ENCODE measurements at regions not wholly inside any gene's neighbourhood (a gene's known extent, or its start where the extent isn't known, plus 50 kb on each side); places are given as distances from the start of the nearest gene placed in this dataset.

DNA sequence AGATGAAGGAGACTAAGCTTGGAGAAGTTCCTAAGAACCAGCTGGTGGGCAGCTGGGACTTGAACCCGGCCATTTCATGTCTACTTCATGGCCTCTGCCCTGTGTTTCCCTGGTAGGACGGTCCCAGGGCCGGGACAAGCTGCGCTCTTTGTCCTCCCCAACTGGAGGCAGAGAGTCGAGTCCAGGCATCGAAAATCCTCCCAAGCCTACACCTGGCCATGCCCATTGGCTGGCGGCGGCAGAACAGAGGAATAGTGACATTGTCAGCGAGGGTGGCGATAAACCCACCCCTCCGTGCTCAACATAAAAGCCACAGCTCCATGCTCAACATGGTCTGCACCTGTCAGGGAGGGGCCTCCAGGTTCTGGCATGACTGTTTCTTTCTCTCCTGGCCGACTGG is 77.7 kb downstream of the RBFOX3 start:
- no peak for ATAC-seq
- Mint-ChIP-seq H3K27ac (no peak overlapping the region), H3K27me3 (peaks cover 12% of the 10 kb centered on the region), H3K4me1 (no peaks in the 10 kb centered on the region), H3K4me3 (no peak overlapping the region), H3K36me3 (ENCODE audit: low read depth) (no peaks in the 10 kb centered on the region), H3K9me3 (no peaks in the 10 kb centered on the region)
- DNase-seq, result no peak

DNA sequence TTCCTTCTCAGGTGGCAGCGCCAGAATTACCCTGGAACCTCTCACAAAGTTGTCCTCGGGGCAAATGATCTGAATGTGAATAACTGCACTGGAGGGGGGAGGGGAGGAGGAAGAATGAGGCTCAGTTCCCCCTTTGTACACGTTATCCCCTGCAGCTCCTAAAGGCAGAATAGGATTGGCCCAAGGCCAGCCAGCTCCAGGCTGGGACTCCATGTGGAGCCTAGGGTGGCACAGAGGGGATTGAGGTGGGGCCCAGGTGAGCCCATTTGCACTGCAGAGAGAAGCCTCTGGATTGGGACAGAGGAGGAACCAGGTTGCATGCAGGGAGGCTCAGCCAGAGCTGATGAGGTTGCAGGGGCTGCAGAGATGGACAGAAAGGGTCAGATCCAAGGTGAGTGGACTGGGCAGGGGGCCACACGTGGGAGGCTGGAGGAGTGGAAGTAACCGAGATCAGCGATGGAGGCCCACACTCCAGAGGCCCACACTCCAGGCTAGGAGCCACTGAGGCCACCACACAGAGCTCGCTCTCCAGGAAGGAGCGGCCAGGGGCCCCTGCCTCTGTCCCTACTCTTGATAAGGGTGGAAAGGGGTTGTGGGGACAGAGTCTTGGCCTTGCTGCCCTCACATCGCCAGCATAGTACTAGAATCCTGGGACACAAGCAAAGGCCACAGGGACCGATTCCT is 78.6 kb downstream of the RBFOX3 start:
- Mint-ChIP-seq H3K4me1 (no peaks in the 10 kb centered on the region), H3K9me3 (no peaks in the 10 kb centered on the region), H3K4me3 (no peak overlapping the region), H3K27me3 (peaks cover 12% of the 10 kb centered on the region), H3K36me3 (ENCODE audit: low read depth) (no peaks in the 10 kb centered on the region), H3K27ac (no peak overlapping the region)
- no peak for ATAC-seq
- DNase-seq, result no peak

DNA sequence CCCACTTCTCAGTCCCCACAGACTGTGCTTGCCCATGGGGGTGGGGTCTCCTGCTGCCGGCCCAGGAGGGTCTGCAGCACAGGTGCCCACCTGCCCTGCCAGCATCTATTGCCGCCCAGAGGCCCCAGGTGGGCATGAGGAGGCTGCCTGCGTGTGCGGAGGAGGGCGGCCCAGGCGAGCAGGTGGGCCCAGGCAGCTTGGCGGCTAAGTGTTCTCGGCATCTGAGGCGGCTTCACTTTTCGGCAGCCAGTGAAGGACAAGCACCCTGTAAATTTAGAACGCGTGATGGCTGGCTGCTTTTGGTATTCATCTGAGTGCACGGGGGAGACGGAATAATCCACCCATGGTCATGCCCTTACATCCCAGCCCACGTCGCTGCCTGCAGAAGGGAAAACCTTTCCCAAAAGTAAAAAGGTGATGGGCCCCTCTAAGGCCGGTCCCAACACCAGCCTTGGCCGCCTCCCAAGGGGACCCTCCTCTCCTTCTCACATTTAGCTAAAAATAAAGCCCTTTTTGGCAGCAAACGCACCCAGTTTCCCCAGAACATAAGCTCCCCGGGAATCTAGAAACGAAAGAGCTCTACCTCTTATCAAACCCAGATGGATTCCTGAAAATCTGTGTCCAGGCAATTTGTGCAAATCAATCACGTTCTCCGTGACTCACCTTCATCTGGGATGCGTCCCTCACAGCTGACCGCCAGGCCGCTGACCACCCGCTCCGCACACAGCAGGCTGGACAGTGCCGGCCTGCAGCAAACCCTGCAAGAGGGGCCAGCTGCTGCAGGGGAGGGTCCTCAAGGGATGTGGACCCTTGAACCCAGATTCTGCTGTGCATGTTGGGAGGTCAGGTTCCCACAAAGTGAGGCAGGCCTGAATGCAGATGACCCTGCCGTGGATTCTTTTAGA is 79.4 kb downstream of the RBFOX3 start:
- Mint-ChIP-seq H3K4me3 (no peak overlapping the region), H3K27ac (no peak overlapping the region), H3K9me3 (no peaks in the 10 kb centered on the region), H3K4me1 (no peaks in the 10 kb centered on the region), H3K27me3 (peaks cover 17% of the 10 kb centered on the region), H3K36me3 (ENCODE audit: low read depth) (no peaks in the 10 kb centered on the region)
- ATAC-seq (no peak), DNase-seq (no peak)

DNA sequence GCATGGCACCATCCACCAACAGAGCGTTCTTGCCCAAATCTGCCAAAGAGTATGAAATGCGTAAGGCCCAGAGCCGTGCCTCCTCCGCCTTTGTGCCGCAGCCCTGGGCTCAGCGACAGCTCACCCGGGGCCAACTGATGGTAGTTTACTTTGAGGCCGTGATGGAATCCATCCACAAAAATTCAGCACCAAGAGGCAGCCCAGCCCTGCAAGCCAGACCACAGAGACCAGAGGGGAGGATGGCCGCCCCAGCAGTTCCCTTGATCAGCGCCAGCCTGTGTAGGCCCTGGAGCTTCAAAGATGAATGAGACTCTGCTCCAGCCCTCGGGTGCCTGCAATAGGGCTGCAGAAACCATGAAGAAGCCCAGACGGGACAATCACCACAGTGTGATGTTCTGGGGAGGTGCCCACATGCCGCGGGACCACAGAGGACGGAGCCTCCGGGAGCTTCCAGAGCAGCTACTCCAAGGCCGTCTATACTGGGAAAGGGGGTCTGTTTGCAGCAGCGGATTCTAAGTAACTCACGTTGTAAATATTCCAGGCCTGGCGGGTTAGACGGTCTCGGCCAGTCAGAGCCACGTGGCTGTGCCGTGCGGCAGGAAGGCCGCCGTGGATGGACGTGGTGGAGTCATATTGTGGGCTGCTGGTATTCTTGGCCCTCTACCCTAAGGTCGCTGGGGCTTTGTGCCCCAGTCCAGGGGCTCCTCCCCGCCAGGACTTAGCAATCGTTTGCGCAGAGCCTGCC is 80.3 kb downstream of the RBFOX3 start:
- Mint-ChIP-seq H3K27ac (no peak overlapping the region), H3K36me3 (ENCODE audit: low read depth) (no peaks in the 10 kb centered on the region), H3K9me3 (no peaks in the 10 kb centered on the region), H3K4me3 (no peak overlapping the region), H3K27me3 (peaks cover 19% of the 10 kb centered on the region), H3K4me1 (no peaks in the 10 kb centered on the region)
- no peak for ATAC-seq
- DNase-seq, result no peak

DNA sequence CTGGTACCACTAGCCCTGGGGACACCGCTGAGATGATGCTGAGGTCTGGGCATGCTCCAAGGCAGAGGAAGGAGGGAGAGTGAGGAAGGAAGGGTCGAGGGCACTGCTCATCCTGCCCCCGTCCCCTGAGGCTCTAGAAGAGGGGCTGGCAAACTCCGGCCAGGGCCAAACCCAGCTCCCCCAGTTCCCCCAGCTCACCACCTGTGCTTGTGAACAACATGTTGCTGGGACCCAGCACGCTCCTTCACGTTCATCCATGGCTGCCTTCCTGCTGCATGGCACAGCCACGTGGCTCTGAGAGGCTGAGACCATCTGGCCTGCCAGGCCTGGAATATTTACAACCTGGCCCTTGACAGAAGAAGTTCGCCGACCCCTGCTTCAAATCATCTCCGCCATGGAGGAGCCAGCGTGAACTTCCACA is 81.2 kb downstream of the RBFOX3 start:
- Mint-ChIP-seq H3K4me1 (no peaks in the 10 kb centered on the region), H3K27ac (no peak overlapping the region)

DNA sequence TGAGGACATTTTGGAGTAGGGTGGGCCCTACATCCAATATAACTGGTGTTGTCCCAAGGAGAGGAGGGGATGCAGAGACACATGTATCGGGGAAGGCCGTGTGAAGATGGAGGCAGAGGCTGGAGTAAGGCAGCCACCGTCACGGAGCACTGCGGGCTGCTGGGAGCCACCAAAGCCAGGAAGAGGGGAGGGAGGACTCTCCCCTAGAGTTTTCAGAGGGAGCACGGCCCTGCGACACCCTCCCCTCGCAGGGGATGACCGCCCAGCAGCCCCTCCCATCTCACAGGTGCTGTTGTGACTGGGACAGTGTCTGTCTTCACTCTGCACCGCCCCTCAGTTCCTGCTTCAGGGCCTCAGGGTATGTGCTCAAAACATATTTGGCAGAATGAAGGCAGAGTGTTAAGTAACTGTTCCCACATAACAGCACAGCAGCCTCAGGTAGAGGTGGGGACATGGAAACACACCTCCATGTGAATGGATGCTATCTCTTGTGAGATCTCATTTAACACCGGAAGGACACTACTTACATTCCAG is 82.2 kb downstream of the RBFOX3 start:
- ATAC-seq (no peak), DNase-seq (no peak)
- Mint-ChIP-seq H3K9me3 (no peaks in the 10 kb centered on the region), H3K36me3 (ENCODE audit: low read depth) (no peaks in the 10 kb centered on the region), H3K27me3 (peaks cover 24% of the 10 kb centered on the region), H3K27ac (no peak overlapping the region), H3K4me1 (no peaks in the 10 kb centered on the region), H3K4me3 (no peak overlapping the region)

More for the DNA sequence above, 81.2 kb downstream of the RBFOX3 start:
- Mint-ChIP-seq H3K4me3 (no peak overlapping the region), H3K9me3 (no peaks in the 10 kb centered on the region), H3K36me3 (ENCODE audit: low read depth) (no peaks in the 10 kb centered on the region), H3K27me3 (peaks cover 20% of the 10 kb centered on the region)
- ATAC-seq, result no peak
- no peak for DNase-seq

DNA sequence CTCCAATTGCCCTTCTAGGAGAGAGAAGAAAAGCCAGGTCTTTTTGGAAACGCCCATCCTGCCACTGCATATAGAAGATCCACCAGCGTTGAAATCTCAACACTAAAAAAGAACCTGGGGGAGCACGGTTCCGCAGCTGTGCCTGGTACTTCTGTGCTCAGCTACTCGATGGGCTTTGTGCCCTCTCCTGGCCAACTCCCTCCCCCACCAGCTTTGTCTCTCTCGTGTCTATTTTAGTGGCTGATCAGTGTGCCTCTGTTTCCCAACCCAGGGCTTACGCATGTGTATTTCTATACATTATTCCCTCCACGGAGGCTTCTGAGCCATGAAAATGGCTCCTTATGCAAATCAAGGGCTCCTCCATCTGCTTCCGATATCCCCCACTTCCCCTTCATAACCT is 83.5 kb downstream of the RBFOX3 start:
- ATAC-seq (no peak), DNase-seq (no peak)
- no peak overlapping the region for H3K4me3 Mint-ChIP-seq
- H3K9me3 Mint-ChIP-seq, result no peaks in the 10 kb centered on the region
- H3K4me1 Mint-ChIP-seq, result no peaks in the 10 kb centered on the region
- no peak overlapping the region for H3K27ac Mint-ChIP-seq
- H3K27me3 Mint-ChIP-seq, result peaks cover 28% of the 10 kb centered on the region
- no peaks in the 10 kb centered on the region for H3K36me3 Mint-ChIP-seq (ENCODE audit: low read depth)

DNA sequence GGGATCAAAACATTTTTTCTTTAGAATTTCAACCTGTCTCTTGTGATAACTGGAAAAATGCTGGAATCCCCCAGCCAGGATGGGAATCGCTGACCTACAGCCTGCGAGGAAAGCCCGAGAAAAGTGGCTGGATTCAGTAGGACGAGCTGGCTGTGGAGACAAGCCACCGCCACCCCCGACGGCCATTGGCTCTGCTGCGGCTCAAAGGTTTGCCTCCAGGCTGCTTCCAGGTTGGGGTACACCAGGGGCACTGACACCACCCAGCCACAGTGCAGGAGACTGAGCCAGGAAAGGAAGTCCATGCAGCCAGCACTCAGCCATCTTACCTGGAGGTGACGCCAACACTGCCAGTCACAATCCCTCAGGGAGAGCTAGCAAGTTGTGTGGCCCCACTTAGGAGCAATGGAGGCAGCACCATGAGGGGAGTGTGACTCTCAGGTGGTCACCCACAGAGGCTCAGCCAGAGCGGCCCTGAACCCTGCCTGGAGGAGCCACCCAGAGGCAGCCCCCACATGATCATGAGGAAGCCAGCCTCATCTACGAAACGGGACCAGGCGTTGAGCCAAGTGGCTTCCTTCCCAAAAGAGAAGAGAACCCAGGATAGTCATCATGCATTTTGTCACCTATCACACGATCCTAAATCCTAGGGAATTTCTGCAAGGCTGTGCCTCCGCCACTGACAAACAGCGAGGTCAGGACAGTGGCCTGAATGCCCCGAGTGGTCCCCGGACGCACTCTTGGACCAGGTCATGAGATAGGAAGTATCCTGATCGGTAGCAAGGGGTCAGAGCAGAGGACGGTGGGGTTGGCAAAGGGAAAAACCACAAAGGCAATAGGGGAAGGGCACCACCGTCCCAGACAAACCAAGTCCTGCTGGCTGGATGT is 84.8 kb downstream of the RBFOX3 start:
- no peaks in the 10 kb centered on the region for H3K9me3 Mint-ChIP-seq
- no peak for DNase-seq

DNA sequence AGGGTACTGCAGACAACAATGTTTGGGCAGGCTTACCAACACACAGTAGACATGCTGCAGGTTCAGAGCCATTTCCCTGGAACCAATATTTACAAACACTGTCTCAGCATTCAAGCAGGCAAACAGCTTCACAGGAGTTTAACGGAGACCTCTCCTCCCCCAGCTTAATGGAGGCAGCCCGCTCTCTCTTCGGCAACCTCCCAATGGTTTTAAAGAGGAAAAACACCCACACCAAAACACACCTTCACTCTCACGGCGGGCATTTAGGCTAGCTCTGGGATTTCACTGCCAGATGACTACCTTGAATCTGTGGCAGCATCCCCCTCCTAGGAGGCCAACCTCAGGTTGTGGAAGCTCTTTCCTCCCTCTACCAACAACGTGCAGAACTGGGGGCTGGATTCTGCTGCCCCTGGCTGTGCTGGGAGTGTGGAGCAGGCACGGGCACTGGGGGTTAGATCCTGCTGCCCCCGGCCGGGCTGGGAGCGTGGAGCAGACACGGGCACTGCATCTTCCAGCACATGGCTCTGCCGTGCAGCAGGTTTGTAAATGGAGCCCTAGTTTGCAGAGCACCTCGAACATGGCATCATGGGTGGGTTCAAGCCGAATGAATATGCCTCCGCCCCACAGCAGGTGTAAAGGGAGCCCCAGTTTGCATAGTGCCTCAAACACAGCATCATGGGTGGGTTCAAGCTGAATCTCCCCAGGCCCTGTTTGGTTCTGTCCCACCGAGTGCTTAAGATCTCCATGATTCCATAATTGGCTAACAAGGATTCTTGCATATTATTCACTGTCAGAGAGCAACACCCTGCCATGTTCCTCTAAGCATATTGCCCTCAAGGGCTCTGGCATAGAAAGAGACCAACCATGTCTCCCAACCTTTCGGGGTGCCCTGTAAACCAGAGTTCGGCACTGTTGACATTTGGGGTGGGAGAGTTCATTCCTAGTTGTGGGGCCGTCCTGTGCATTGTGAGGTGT is 86.4 kb downstream of the RBFOX3 start:
- Mint-ChIP-seq H3K36me3 (ENCODE audit: low read depth) (no peaks in the 10 kb centered on the region), H3K4me1 (no peaks in the 10 kb centered on the region), H3K27me3 (peaks cover 27% of the 10 kb centered on the region), H3K9me3 (no peaks in the 10 kb centered on the region), H3K4me3 (no peak overlapping the region), H3K27ac (no peak overlapping the region)
- DNase-seq (no peak), ATAC-seq (no peak)

More for the DNA sequence above, 84.8 kb downstream of the RBFOX3 start:
- Mint-ChIP-seq H3K27me3 (peaks cover 28% of the 10 kb centered on the region), H3K4me3 (no peak overlapping the region), H3K4me1 (no peaks in the 10 kb centered on the region), H3K36me3 (ENCODE audit: low read depth) (no peaks in the 10 kb centered on the region), H3K27ac (no peak overlapping the region)
- no peak for ATAC-seq

DNA sequence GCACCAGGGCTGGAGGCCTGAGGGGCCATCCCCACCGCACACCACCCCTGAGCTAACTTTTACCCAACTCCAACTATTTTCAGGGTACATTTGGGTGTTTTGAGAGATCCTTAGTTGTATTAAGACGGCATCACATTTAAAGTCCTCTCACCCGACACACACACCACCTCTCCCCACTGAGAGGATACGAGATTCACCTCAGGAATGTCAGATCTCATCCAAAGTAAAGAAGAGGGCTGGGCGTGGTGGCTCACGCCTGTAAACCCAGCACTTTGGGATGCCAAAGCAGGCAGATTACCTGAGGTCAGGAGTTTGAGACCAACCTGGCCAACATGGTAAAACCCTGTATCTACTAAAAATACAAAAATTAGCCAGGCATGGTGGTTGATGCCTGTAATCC is 88.4 kb downstream of the RBFOX3 start:
- Mint-ChIP-seq H3K27me3 (peaks cover 25% of the 10 kb centered on the region), H3K9me3 (no peaks in the 10 kb centered on the region), H3K27ac (no peak overlapping the region), H3K4me1 (no peaks in the 10 kb centered on the region), H3K36me3 (ENCODE audit: low read depth) (no peaks in the 10 kb centered on the region), H3K4me3 (no peak overlapping the region)
- DNase-seq (no peak), ATAC-seq (no peak)

DNA sequence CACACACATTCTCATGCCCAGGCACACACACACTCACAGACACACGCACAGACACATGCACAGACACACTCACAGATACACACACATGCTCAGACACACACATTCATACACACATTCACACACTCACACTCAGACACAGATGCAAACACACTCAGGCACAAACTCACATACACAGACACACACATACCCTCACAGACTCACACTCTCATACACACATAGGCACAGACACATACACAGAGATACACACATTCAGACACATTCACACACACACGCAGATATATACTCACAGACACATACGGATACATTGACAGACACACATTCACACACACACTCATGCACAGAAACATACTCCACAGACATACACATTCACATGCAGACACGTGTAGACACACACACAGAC is 89.6 kb downstream of the RBFOX3 start:
- Mint-ChIP-seq H3K36me3 (ENCODE audit: low read depth) (no peaks in the 10 kb centered on the region), H3K27me3 (peaks cover 16% of the 10 kb centered on the region), H3K9me3 (no peaks in the 10 kb centered on the region), H3K27ac (no peak overlapping the region), H3K4me3 (no peak overlapping the region), H3K4me1 (no peaks in the 10 kb centered on the region)
- ATAC-seq (no peak), DNase-seq (no peak)

DNA sequence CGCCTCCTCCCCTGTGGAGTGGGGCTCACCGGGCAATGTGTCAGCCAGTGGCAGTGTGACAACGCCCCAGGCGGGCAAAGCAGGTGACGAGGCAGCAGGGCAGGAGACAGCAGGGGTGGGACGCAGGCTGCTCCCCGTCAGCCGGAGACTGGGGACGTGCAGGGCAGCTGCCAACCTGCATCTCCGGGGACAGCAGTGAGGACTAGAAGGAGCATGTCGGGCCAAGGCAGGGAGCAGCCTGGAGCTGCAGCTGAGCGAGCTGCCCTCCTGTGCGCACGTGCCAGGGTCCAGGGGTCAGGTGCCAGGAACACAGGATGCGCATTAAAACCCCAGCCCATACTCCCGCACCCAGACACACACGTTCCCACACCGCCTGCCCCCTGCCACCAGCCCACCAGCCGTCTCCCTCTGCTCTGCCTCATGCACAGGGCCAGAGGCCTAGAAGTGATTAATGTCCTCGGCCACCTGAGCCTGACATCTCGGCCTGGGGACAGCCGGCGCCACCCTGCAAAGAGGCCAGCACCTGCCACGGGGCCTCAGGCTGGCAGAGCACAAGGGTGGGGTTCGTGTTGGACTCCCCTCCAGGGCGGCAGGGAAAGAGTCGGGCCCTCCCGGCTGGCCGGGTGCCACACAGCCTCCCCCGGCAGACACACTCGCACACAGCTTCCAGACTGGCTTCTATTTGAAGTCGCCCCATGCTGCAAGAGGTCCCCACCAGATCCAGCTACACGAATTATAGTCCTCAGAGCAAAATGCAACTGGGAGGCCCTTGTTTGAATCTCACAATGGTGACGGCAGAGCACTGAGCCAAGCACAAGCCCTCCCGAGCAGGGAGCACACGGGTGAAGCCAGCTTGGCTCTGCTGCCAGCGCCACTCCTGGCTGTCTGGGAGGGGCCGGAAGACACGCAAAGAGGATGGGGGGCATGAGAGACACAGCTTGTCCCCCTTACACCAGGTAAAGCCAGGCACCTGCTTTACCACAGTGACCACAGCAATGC is 90.4 kb downstream of the RBFOX3 start:
- no peaks in the 10 kb centered on the region for H3K9me3 Mint-ChIP-seq
- H3K27ac Mint-ChIP-seq, result no peak overlapping the region
- no peak overlapping the region for H3K4me3 Mint-ChIP-seq
- ATAC-seq, result no peak
- H3K4me1 Mint-ChIP-seq, result no peaks in the 10 kb centered on the region
- no peak for DNase-seq
- no peaks in the 10 kb centered on the region for H3K36me3 Mint-ChIP-seq (ENCODE audit: low read depth)
- H3K27me3 Mint-ChIP-seq, result peaks cover 19% of the 10 kb centered on the region

All from activated naive CD8-positive, alpha-beta T cell treated with anti-CD3 and anti-CD28 coated beads, Interleukin-2, amount 50 U/mL, for 24 hours (primary cell).